ENCODE measurements at regions not wholly inside any gene's neighbourhood (a gene's known extent, or its start where the extent isn't known, plus 50 kb on each side); places are given as distances from the start of the nearest gene placed in this dataset.

GRCh38 chr18:2351126-2351850 lies 220.0 kb downstream of the METTL4 start:
- DNase-seq (ENCODE audit: low read depth, low spot score): no peak
- H3K27ac ChIP-seq: no peak overlapping the region

DNA sequence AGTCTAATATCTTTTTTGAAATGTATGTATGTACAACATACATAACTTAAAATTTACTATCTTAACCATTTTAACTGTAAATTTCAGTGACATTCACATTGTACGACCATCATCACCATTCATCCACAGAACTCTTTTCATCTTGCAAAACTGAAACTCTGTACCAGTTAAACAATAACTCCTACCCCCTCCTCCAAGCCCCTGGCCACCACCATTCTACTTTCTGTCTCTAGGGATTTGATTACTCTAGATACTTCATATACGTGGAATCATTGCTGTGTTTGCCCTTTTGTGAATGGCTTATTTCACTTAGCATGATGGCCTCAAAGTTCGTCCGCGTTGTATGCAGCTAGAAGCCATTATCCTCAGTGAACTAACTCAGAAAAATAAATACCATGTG lies 217.0 kb downstream of the METTL4 start:
- no peak overlapping the region for H3K27ac ChIP-seq
- no peak for DNase-seq (ENCODE audit: low read depth, low spot score)

- H3K27ac ChIP-seq: no peak overlapping the region
- no peak for DNase-seq (ENCODE audit: low read depth, low spot score)
Observed at GRCh38 chr18:2356906-2357305, 214.4 kb downstream of the METTL4 start.

DNA sequence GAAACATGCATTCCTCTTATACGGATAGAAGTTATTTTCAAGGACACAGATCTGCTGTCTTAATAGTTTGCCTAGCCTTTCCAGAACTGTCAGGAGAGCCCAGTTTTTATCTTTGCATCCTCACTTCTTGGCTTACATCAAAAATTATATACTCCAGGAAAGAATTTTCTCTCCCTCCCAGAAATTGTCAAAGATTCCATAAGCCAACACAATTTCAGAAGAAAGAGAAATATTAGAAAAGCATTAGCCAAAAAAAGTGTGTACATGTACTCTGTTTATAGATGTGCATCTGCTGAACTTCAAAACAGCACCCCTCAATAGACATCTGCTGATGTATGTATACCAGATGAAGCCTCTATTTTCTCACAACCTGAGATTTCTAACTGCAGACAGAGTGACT lies 210.4 kb downstream of the METTL4 start:
- no peak overlapping the region for H3K27ac ChIP-seq
- DNase-seq (ENCODE audit: low read depth, low spot score): no peak

DNA sequence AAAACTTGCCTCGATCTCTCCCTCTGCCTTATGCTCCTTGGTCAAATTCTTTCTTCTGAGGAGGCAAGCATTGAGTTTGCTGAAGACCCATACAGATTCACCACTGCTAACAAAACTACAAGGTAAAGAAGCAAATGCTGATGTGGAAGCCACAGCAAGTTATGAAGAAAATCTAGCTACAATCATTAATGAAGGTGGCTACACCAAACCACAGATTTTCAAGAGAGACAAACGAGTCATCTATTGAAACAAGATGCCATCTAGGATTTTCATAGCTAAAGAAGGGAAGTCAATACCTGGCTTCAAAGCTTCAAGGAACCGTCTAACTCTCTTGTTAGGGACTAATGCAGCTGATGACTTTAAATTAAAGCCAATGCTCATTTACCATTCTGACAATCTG lies 203.2 kb downstream of the METTL4 start:
- DNase-seq (ENCODE audit: low read depth, low spot score): no peak
- H3K27ac ChIP-seq: no peak overlapping the region

DNA sequence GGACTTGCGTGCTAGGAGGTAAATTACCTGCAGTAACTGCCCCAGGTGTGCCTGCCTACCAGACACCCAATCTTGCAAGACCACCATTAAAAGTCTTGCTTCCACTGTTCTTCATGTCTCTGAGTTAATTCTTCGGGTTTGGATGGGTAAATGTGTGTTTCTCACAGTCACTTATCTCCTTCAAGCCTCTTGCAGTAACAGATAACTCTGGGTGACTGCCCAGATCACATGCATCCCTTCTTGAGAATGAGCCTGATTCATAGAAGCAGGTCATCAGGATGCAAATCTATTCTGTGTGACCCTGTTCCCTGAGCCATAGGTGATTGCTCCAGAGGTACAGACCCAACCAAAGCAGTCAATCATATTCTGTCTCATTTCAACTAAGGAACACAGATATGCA lies 194.6 kb downstream of the METTL4 start:
- H3K27ac ChIP-seq: no peak overlapping the region

GRCh38 chr18:2380101-2380500 lies 191.2 kb downstream of the METTL4 start:
- DNase-seq (ENCODE audit: low read depth, low spot score): no peak

More for the DNA sequence above, 194.6 kb downstream of the METTL4 start:
- no peak for DNase-seq (ENCODE audit: low read depth, low spot score)

DNA sequence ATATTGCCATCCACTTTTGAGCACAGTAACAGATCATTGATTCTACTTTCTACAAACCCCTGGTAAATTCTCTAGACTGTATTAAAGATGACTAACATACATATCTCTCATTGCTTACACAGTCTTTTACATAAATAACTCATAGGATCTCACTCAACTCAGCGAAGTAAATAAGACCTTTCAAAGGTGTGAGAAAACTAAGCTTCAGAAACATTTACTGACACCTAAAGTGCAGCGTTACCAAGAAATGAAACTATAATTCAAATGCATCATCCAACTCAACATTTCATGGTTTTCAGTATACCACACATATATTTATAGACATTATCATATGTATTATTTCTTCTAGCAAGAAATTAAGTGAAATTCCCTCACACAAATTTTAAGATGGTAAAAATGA lies 189.8 kb downstream of the METTL4 start:
- no peak for DNase-seq (ENCODE audit: low read depth, low spot score)
- H3K27ac ChIP-seq: no peak overlapping the region

More at GRCh38 chr18:2380101-2380500, 191.2 kb downstream of the METTL4 start:
- no peak overlapping the region for H3K27ac ChIP-seq

DNA sequence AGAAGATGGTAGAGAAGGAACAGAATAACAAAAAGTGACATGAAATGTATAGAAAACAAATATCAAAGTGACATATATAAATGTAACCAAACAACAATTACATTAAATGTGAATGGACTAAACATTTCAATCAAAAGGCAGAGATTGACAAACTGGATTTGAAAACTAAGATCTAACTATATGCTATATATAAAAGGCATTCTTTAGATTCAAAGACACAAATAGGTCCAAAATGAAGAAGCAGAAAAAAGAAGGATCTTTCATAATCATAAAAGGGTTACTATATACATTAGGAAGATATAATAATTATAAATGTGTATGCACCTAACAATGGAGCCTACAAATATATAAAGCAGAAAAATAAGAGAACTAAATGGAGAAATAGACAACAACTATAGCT lies 183.7 kb downstream of the METTL4 start:
- DNase-seq (ENCODE audit: low read depth, low spot score): no peak

DNA sequence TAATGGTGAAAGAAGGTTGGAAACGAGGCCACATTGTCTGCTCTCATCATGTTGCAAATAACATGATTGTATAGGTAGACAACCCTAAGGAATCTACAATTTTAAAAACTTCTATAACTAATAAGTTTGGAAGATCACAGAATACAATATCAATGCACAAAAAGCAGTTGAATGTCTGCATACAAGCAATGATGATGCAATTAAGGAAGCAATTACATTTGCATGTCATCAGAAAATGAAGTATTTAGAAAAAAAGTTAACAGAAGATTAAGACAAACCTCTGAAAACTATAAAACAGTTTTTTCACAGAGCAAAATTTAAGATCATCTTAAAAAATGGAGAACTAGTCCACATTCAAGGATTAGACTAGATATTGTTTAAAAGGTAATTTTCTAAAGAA lies 181.1 kb downstream of the METTL4 start:
- no peak for DNase-seq (ENCODE audit: low read depth, low spot score)
- no peak overlapping the region for H3K27ac ChIP-seq

More for the DNA sequence above, 183.7 kb downstream of the METTL4 start:
- H3K27ac ChIP-seq: no peak overlapping the region

- no peak for DNase-seq (ENCODE audit: low read depth, low spot score)
- H3K27ac ChIP-seq: no peak overlapping the region
Observed at GRCh38 chr18:2391470-2391869, 179.8 kb downstream of the METTL4 start.

DNA sequence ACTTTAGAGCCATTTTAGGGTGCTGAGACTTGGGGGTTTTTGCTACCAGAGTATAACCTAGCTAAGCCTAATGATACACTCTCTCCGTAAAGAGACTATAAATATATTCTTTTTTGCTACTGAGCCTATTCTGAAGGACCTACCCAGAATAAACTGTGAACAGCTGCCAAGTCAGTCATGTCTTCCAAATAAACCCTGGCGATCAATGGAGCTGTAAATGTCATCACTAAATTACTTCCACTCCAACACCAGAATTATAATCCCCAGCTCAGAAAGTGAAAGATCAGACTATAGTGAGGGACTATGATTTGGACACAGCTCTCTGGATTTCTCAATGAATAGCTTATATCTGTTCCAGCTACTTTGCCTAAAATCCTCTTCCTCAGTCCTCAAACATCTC lies 178.9 kb downstream of the METTL4 start:
- DNase-seq (ENCODE audit: low read depth, low spot score): no peak
- H3K27ac ChIP-seq: no peak overlapping the region

GRCh38 chr18:2394684-2395083 lies 176.6 kb downstream of the METTL4 start:
- H3K27ac ChIP-seq: no peak overlapping the region
- no peak for DNase-seq (ENCODE audit: low read depth, low spot score)

DNA sequence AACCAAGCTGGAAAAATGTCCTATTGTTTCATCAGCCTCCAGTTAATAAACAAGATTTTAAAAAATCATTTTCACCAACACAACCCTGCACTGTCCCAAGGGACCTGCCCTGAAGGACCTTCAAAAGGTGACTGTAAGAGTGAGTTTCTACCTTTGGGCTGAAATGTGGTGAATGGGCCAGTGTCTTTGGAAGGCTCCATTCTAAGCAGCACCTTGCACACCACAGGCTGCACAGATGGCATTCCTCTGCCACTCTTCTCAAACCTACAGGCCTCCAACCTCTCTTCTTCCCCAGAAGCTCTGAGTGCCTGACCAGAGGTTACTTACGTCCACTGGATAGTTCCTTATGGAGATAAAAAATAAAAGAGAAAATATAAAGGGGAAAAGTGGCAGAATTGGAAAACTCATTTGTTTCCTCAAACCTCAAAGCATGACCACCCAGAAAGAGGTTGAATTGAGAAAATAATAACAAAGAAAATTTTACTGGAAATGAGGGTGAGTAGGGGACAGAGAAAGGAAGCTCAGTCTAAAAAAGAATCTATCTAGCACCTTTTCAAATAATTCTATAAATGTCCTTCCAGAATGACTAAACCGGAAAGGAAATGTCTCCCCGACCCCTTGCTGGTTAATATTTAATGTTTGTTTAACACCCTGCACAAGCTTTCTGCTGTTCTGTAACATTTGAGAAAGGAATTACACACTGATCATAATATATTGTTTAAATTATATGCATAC lies 175.7 kb downstream of the METTL4 start:
- no peak for DNase-seq (ENCODE audit: low read depth, low spot score)
- H3K27ac ChIP-seq: no peak overlapping the region

- H3K27ac ChIP-seq: no peak overlapping the region
- no peak for DNase-seq (ENCODE audit: low read depth, low spot score)
Observed at GRCh38 chr18:2396162-2396505, 175.2 kb downstream of the METTL4 start.

- no peak overlapping the region for H3K27ac ChIP-seq
- no peak for DNase-seq (ENCODE audit: low read depth, low spot score)
Observed at GRCh38 chr18:2400701-2401196, 170.6 kb downstream of the METTL4 start.

GRCh38 chr18:2402084-2402483 lies 169.2 kb downstream of the METTL4 start:
- DNase-seq (ENCODE audit: low read depth, low spot score): no peak
- H3K27ac ChIP-seq: no peak overlapping the region

DNA sequence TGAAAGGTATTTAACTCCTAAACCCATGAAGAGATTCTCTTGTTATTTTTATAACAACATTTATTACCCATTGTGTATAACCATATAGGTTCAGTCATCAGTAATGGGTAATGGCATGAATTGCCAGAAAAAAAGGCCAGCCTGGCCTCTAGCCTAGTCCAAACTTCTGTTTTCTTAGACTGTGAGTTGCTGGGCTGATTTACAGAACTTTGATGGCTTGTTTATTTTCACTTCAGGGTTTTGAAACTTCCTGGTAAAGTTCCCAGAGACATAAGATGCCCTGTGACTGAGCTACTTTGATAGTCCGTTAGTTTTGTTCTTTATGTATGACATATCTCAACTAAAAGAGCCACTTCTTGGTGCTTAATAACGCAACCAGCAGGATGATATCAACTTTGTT lies 164.8 kb downstream of the METTL4 start:
- DNase-seq (ENCODE audit: low read depth, low spot score): no peak
- no peak overlapping the region for H3K27ac ChIP-seq

DNA sequence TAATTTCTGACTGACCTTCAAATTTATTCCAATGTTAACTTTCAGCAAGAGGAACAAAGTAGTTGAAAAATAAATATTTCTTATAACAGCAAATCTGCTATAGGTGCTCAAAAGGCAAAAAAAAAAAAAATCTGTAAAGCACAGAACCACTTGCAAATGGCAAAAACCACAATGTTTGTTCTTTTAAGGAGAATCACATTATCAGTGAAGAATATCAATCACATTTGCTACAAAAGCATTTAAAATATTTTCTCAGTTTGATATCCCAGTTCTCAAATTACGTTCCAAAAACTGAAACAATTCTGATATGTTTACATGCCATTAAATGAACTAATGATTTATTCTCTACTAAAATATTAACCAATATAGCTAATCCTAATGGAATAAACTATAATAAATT lies 163.3 kb downstream of the METTL4 start:
- H3K27ac ChIP-seq: no peak overlapping the region
- DNase-seq (ENCODE audit: low read depth, low spot score): no peak

- DNase-seq (ENCODE audit: low read depth, low spot score): no peak
- peak overlapping the region; percentile 61 for H3K27ac ChIP-seq
Observed at GRCh38 chr18:2409906-2410305, 161.4 kb downstream of the METTL4 start.

- no peak for DNase-seq (ENCODE audit: low read depth, low spot score)
- H3K27ac ChIP-seq: peak overlapping the region; percentile 61
Observed at GRCh38 chr18:2410688-2411087, 160.6 kb downstream of the METTL4 start.

Measured in epithelial cell of prostate (primary cell).